ENCODE measurements at regions not wholly inside any gene's neighbourhood (a gene's known extent, or its start where the extent isn't known, plus 50 kb on each side); places are given as distances from the start of the nearest gene placed in this dataset.

- in situ Hi-C loops (cut with HindIII; ENCODE audit: low sequenced_read_pairs) = no loop called here
- no peak for TF ChIP-seq CTCF (IDR thresholded peaks at IDR 0.05; ENCODE audit: low read depth, low read length)
- DNase-seq (ENCODE audit: low read depth, low spot score) = no peak
- no peak overlapping the region for H3K4me3 ChIP-seq (ENCODE audit: low read depth, low read length)
Observed at GRCh38 chr9:24460781-24461180, 84.9 kb downstream of the IZUMO3 start.

- in situ Hi-C loops (cut with HindIII; ENCODE audit: low sequenced_read_pairs) = no loop called here
- TF ChIP-seq CTCF (IDR thresholded peaks at IDR 0.05; ENCODE audit: low read depth, low read length) = no peak
- no peak overlapping the region for H3K4me3 ChIP-seq (ENCODE audit: low read depth, low read length)
- no peak for DNase-seq (ENCODE audit: low read depth, low spot score)
Observed at GRCh38 chr9:24459953-24460352, 85.7 kb downstream of the IZUMO3 start.

- no peak for TF ChIP-seq CTCF (IDR thresholded peaks at IDR 0.05; ENCODE audit: low read depth, low read length)
- DNase-seq (ENCODE audit: low read depth, low spot score) = no peak
- H3K4me3 ChIP-seq (ENCODE audit: low read depth, low read length) = no peak overlapping the region
- in situ Hi-C loops (cut with HindIII; ENCODE audit: low sequenced_read_pairs) = no loop called here
Observed at GRCh38 chr9:24451346-24451745, 94.4 kb downstream of the IZUMO3 start.

- TF ChIP-seq CTCF (IDR thresholded peaks at IDR 0.05; ENCODE audit: low read depth, low read length) = no peak
- no peak overlapping the region for H3K4me3 ChIP-seq (ENCODE audit: low read depth, low read length)
- DNase-seq (ENCODE audit: low read depth, low spot score) = no peak
- in situ Hi-C loops (cut with HindIII; ENCODE audit: low sequenced_read_pairs) = no loop called here
Observed at GRCh38 chr9:24449976-24450375, 95.7 kb downstream of the IZUMO3 start.

GRCh38 chr9:24439456-24439855 is 106.2 kb downstream of the IZUMO3 start:
- no peak for DNase-seq (ENCODE audit: low read depth, low spot score)
- in situ Hi-C loops (cut with HindIII; ENCODE audit: low sequenced_read_pairs) = no loop called here
- no peak for TF ChIP-seq CTCF (IDR thresholded peaks at IDR 0.05; ENCODE audit: low read depth, low read length)
- H3K4me3 ChIP-seq (ENCODE audit: low read depth, low read length) = no peak overlapping the region

- no peak for DNase-seq (ENCODE audit: low read depth, low spot score)
- H3K4me3 ChIP-seq (ENCODE audit: low read depth, low read length) = no peak overlapping the region
- TF ChIP-seq CTCF (IDR thresholded peaks at IDR 0.05; ENCODE audit: low read depth, low read length) = no peak
- in situ Hi-C loops (cut with HindIII; ENCODE audit: low sequenced_read_pairs) = no loop called here
Observed at GRCh38 chr9:24438876-24439275, 106.8 kb downstream of the IZUMO3 start.

- no peak overlapping the region for H3K4me3 ChIP-seq (ENCODE audit: low read depth, low read length)
- DNase-seq (ENCODE audit: low read depth, low spot score) = no peak
- in situ Hi-C loops (cut with HindIII; ENCODE audit: low sequenced_read_pairs) = no loop called here
- no peak for TF ChIP-seq CTCF (IDR thresholded peaks at IDR 0.05; ENCODE audit: low read depth, low read length)
Observed at GRCh38 chr9:24436761-24437160, 108.9 kb downstream of the IZUMO3 start.
